Stimulated activated CD8-positive, alpha-beta memory T cell treated with anti-CD3 and anti-CD28 coated beads, Interleukin-12 subunit alpha, Interleukin-12 subunit beta, amount 100 ng/mL, for 1 hour (primary cell): ENCODE measurements at regions not wholly inside any gene's neighbourhood (a gene's known extent, or its start where the extent isn't known, plus 50 kb on each side); places are given as distances from the start of the nearest gene placed in this dataset.

ENCODE experiments used
- DNase-seq: peaks from one replicate; pipeline ENCODE4 v3.0.0-alpha.2; 2020; ENCODE audit warnings: low read depth

DNA sequence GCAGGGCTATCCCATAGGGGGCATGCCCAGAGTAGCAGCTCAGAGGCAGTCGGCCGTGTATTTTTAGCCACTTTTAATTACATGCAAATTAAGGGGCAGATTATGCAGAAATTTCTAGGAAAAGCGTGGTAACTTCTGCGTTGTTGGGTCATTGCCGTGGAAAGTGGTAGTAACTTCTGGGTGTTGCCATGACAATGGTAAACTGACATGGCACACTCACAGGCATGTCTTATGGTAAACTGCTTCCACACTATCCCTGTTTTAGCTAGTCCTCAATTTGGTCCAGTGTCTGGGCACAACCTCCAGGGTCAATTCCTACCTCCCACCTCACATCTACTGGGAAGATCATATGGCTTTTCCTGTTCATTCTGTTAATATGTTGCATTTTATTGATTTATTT is 428.9 kb upstream of the FANCL start:
- no peak for DNase-seq

DNA sequence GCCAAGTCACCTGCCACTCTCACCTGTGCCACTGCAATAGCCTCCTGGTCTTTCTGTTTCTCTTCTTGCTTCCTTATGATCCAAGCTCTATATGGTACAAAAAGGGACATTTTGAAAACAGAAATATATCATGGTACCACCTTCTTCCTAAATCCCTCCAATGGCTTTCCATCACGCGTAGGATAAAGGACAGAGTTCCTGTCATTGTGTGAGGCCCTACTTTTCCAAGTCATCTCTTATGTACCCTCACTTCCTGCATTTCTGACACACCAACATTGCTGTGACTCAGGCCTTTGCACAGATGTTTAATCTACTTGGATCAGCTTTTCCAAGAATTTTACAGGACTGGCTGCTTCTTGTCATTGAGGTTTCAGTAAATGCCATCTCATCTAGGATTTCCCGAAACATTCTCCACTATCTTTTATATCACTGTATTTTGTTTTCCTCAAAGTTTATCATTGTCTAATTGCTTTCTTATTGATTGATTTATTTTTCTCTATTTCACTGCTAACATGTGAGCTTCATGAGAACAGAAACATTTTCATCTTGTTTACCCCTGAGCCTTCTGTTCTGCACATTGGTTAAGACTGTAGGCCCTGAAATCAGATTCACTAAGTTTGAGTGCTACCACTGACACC is 426.1 kb upstream of the FANCL start:
- no peak for DNase-seq

DNA sequence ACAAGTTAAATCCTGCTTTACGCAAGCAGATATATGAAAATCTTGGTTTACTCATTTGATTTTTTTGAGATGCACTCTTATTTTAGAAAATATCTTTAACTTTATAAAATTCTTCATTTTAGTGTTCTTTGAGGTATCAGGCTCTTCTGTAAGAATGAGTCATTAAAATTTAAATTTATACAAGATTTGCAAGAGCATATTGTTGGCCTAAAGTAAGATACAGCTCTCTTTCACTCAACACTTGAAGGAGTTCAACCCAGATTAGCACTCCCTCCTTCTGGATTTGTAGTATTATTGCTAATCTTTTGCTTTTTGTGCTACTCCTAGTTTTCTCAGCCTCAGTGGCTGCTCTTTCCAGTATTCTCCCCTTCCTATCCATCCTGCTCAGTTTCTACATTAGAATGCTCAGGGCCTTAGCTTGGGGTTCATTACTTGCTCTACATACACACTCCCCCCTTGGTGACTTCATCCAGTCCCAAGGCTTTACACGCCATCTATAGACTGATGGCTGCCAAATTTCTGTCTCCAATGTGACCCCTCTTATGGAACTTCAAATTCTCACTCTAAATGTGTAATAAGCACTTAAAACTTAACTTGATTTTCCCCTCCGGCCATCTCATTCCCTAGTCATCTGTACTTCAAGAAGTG is 425.3 kb upstream of the FANCL start:
- no peak for DNase-seq

DNA sequence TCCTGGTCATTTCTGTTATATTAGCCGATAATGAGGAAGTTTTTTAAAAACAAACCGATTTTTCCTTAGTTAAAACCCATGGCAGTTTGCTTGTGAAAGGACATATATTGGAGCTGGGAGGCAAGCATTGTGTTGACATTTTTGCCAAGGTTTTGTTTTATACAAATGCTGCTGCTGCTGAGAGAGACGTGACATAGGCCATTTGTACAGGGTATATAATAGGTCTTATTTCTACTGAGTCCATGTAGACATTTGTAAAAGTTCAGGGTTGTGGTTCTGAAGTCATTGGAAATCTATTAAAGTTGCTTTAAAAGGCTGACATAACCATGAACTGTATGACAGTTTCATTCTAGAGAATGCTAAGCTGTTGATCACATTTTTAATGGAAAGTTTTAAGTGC is 424.0 kb upstream of the FANCL start:
- DNase-seq, result no peak

DNA sequence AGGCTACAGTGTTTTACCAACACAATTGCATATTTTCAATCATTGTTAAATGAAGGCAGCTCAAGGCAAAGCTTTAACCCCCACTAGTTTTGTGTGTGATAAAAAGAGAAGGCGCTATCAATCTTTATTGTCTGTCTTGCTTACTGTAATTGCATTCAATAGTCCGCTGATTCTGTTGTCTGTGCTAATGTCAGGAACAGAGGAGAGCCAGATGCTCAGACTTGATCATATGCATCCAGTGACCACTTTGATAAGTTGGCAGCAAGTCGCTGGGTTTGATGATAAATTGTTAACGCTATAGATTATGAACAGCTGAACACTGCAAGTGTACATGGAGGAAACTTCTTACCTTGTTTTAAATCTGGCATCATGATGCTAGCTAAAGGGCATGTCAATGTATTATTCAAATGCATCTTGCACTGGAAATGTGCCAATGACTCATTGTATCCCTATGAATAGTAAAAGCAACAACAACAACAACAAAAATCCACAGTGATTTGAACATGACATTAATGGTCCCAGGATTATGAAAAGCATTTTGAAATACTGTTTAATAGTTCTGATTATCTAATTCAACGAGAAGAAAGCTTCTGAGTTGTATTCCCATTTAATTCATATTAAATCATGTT is 423.5 kb upstream of the FANCL start:
- no peak for DNase-seq

DNA sequence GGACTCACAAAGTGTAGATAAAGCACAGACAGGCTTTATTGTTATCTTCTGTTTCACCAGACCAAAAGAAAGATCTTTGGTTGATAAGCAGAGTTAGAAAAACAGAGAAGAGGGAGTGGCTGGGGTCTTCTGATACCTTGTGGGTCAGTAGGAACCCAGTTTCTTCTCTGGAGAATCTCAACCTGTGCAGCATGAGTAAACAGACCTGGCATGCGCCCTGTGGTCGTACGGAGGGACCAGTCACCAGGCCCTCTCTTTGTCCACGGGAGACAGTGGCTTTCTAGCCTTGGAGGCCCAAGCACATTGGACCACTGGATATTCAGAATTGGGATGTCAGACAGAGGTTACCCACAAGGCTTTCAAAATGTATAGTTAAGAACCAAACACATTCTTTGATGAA is 418.9 kb upstream of the FANCL start:
- DNase-seq, result no peak

DNA sequence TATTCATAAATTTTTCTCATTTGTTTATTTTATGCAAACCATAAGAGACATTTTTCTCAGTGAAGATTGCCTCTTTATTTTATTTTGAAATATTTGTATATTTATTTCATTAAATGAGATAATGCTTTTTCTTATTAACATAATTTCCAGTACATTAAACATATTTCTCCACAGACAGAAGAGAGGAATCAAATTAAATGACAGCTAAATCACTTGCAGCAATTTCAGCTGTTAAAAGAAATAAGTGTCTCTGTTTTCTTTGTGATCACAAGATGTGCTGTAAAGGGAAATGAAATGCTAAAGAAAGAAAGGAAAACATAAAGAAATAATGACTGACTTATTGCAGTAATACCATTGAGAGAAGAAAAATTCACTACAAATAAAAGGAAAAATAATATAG is 414.0 kb upstream of the FANCL start:
- no peak for DNase-seq

DNA sequence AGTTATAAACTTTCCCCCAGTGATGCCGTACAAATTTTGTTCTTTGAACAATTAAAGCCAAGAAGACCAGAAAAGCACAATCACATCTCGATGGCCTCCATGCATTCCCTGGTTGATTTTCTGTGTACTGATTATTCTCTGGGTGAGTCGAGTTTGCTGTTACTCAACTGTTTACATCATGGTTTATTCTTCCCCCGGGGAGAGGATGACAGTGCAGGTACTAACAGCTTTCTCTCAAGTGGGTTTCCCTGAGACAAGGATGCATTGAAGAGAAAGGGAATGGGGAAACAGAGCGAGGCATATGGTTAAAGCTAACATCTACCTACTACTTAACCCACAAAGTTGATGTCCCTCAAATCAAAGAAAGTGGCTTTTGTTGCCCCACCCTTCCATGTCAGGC is 410.8 kb upstream of the FANCL start:
- DNase-seq, result no peak

DNA sequence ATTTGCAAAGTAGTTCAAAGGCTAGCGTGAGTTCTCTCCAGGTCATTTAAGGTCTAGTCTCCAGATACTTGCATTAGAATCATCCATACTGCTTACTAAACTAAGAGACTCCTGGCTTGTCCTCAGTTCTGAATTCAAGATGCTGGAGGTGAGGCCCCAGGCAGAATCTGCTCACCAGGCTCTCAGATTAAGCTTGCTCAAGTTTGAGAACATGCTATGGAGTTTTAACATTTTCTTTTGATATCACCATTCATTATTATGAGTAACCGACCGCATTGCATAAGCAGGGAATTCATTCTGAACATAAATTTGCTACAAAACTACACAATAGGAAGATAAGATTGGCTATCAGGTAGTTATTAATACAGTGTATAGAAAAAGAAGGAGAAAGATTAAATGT is 409.7 kb upstream of the FANCL start:
- no peak for DNase-seq

DNA sequence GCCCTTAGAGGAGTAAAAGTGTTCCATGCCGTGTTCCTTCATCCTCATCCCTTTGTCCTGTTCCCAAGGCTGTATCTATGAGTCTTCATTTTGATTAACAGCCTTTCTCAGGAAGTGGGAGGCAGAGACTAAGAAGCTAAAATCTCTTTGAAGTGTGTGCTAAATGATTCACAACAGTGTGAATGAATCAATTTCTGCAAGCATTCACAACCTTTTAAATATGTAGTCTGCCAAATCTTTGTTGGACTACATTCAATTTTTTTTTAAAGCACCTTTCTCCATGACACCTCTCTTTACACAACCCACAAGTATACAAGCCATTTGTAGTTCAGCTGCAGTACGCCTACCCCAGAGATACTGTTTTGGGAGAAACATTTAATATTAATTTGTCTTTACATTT is 408.6 kb upstream of the FANCL start:
- DNase-seq, result no peak

DNA sequence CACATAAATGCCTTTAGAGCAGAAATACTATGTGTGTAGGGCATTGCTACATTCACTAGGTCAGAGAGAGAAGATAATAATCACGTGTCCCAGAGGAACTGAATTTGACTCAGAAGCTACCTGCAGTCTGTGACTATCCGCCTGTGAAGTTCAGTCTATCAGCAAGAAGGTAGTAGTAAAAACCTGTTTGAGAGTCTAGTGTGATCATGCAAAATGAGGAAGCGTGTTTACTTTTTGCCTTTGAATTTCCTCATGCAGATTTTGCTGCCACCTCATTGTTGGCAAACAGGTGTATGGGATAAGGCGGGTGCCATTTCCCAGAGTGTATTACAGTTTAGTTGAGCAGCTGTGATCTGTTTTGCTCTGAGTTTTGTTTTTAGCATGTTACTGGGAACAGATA is 403.9 kb upstream of the FANCL start:
- no peak for DNase-seq

DNA sequence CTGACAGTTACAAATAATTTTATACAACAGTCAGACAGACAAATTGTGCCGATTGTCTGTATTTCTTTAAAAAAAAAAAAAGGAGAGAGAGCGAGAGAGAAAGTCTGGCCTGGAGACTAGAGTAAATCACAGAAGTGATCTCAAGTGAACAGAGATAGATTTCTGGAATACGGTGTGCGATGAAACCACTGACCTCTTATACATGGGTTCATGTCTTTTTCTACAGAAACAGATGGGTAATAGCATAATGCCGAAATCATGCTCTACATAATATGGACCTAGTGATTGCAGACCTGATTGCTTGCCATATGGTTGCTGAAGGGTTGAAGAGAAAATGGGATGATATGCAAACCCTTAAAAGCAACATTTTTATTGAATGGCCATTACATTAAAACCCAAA is 403.3 kb upstream of the FANCL start:
- no peak for DNase-seq

DNA sequence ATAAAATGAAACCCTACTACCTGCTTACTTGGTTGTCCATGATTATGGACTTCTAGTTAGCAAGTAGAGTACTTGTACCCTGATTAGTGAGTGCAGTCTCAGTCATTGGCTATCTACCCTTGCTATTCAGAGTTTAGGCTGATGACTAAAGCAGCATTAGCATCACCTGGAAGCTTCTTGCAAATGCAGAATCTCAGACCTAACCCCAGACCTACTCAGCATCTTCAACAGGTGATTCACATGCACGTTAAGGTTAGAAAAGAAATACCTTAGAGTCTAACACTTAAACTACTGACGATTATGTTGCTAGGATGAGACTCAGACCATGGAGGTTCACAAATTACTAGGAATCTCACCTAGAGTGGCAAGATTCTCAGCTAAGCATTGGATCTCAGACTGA is 399.9 kb upstream of the FANCL start:
- no peak for DNase-seq

DNA sequence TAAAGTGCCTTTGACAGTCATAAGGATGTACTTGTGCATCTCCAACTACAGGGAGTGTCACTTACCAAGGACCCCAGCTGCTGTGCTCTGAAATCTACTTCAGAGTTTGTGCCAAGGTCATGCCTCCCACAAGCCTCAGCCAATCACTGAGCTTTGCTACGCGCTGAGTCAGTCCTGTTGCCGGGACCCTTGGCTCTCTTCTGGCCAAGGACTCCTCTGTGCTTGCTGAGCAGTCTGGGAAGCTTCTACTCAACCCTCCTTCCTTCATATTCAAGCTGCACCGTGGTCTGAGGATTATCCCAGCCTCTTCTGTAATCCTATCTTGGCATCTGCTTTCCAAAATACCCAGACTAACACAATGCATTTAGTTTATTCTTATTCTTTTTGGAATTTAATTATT is 398.9 kb upstream of the FANCL start:
- DNase-seq, result no peak

DNA sequence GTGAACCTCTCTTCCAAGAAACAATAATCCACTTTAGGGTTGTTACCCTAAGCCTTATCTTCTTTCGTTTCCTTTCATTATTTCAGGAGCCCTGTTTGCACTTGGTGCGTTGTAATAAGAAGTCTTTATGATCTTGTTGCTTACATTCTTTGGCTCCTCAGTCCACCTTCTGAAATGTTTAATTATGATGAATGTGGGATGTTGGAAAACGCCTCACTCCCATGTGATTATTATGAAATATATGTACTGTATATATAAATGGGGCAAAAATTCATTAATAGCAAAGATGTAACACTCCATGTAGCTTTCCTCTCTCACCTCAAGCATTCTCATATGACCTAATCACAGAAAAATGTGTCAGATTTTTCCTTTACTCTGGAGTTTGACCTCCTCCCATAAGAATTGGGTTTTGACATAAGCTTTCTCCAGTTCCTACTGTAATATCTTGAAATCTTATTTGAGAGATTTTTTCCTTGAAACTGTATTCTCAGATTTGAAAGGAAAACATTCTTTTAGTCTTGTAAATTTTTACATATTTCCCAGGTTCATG is 397.2 kb upstream of the FANCL start:
- DNase-seq, result no peak

DNA sequence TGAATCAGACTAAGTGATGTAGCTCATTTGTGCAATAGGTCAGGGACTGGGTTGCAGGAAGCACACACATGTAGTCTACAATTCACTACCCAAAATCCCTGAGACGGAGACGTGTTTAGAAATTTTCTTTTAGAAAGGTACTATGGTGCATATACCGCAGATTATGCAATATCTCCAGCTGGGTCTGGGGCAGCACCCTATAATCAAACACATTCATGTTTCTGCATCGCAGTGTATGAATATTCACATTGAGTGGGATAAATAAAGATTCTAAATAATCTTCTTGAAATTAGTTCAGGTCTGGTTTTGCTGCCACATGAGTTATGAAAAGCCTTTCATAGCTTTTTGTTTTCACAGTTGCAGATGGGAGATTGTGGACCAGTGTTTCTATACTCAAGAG is 395.7 kb upstream of the FANCL start:
- no peak for DNase-seq

DNA sequence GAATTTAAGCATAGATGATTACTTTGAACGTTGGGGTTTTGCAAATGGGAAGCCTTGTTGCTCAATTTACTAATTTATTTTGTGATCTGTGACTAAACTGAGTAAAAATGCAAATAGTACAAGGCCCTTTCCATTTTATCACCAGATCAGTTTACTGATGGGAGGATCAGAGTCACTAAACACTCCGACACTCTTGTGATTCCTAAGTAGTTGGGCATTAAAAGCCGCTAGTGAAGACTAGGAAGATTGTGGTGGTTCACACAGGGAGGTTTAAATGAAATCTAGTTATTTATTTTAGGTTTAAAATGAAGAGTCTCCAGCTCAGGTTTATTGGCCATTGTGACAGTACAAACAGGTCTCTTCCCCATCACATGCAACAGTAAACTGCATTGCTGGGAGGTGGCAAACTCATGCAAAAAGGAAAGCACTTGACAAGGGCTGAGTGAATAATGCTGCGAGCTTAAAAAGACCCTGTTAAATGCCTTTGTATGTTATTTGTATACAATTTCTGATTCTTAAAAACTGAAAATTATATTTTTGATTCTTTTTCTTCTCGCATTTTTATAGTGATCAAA is 394.8 kb upstream of the FANCL start:
- DNase-seq, result no peak

DNA sequence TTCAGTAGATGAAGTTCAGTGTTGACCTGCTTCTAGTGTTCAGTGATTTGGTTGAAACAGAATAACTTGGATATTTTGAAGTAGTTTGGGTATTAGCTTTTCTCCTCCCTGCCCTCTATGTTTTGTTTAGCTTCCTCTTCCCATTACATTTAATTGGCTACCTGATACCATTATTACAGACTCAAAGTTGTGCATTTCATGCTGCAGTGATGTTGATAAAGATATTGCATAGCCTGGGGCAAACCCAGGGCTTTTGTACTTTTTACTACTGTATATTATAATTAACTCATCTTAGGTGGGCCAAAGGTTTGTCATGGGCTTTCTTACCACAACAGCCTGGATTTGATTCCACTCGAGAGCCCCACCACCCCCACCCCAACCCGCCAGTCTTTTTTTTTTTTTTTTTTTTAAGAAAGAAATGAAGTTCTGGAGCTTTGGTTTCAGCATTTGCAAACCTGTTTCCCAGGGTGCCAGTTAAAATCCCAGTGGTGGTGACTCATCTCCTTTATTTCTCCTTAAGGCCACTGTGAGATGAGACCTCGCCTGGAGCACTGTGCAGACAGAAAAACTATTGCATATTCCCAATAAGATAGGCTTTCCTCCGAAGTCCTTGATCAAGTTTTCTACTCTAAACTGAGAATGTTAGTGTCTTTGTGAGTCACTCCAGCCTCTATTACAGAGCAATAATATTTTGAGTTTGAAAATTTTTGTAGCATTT is 393.7 kb upstream of the FANCL start:
- DNase-seq, result no peak

DNA sequence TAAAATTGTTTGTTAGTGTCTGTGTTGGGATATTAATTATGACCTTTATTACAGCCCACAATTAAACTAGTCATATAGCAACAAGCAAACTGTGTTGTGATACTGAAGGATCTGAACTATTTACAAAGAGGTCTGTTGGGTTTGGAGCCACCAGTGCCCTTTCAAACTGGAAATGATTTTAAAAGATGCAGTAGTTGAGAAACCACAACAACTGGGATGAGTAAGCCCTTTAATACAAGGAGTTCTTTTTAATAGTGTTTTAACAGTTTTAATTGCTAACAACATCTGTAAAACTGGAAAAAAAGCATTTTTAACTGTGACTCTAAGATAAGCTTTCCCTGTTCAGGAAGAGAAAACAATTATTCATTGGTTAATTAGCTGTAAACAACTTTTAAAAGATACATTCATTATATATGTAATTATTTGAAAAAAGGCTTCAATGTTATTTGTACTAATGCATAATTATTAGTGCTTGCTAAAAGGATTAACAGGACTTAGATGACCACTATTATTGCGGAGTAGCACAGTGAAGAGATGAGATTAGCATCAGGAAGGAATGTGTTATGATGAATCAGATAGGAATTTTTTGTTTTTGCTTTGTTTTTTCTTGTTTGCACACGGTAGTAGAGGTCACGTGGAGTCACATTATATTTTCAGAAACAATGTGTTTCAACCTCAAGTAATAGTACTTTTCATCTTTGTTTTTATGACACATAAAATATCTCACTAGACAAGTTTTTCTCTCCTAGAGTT is 392.7 kb upstream of the FANCL start:
- DNase-seq, result no peak

DNA sequence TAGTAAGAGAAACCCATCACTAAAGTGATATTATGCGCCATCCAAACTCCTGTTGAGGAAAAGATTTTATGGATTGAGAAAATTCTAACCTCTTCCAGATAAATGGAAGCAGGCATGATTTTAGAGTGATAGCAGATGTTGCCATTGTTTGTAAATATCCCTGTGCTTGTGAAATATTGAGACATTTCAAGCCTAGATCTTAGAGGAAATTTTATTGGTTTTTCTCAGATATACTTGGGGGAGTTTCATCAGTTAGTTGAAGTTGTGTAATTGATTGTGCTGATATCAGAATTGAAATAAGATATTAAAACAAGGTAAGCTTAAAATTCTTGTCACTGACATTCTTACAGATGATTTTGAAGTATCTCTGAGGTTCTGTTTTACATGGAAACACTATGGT is 390.9 kb upstream of the FANCL start:
- DNase-seq, result no peak

DNA sequence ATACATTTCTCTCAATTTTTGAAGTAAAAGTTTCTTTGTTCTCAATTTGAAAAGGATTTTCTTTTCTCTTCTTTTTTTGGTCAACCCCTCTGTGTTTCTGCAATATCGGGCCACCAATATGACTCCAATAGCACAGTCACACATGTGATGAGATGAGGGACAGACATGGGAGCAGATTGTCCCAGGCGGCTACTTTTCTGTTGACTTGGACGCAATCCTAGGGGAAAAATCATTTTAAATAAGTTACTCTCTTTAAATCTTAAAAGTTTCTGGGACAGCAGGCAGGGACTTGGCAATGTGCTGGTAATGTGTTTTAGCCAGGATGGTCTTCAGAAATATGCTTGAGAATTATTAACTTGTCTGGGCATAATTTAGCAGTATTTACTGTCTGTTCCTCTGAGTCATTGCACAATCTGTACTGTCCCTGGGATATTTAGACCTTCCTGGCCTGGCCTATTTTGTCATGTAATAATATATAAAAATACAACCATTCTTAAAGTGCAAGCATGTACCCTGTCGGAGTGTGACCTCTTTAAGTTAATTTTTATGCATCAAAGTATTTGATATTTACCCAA is 388.5 kb upstream of the FANCL start:
- no peak for DNase-seq

DNA sequence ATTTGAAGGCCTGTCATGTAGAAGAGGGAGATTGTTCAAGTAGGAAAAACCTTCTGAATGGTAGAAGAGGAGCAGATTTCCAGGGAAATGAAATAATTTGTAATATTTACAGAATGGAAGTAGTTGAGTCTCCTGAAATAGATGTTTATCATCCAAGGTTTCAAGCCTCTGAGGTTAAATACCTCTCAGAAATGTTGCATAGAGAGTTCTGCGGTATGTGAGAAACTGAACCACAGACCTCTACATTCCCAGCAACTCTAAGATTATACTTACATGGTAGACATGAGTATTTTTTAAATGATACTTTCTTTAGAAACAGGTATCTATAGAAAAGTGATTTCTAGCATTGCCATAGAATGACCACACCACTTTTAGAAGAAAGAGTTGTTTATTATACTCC is 379.8 kb upstream of the FANCL start:
- DNase-seq, result no peak
